Panc1 (cell line): ENCODE measurements at regions not wholly inside any gene's neighbourhood (a gene's known extent, or its start where the extent isn't known, plus 50 kb on each side); places are given as distances from the start of the nearest gene placed in this dataset.

Experiments
- ATAC-seq: fragments of 200-7000 bp; cut with Tn5 transposase; 2 replicates; pipeline ENCODE4 v1.9.1; 2020; ENCODE audit warnings: mild to moderate bottlenecking, moderate library complexity
- BruUV-seq: library from RNA; stranded (reverse); fragments of 400-500 nt; replicated peaks from 2 replicates; lab custom pipeline; 2021; lab: Mats Ljungman, UMichigan
- CTCF ChIA-PET: fragments of 300-600 bp; sonication (Branson Sonifier 250); formaldehyde crosslinking; loops from one replicate; lab custom pipeline; 2022; ENCODE audit warnings: antibody characterized with exemption; lab: Charles Lee
- POLR2A ChIA-PET: fragments of 300-600 bp; sonication (Branson Sonifier 250); formaldehyde crosslinking; loops from one replicate; lab custom pipeline; 2022; ENCODE audit warnings: antibody characterized with exemption; lab: Charles Lee
- DNase-seq: peaks from one replicate; pipeline ENCODE4 v3.0.0-alpha.2; 2010; ENCODE audit warnings: low read depth, low spot score
- H3K27ac ChIP-seq: 2 replicates; pipeline ENCODE4 v1.5.1; 2011; ENCODE audit warnings: mild to moderate bottlenecking, low read length, inconsistent platforms
- H3K27me3 ChIP-seq: fragments of 200-500 bp; sonication (Bioruptor generic); 2 replicates; pipeline ENCODE4 v1.6.0; 2014; ENCODE audit warnings: low read length, inconsistent platforms; ENCODE audit not compliant: control insufficient read depth, insufficient read depth
- H3K36me3 ChIP-seq: fragments of 200-500 bp; sonication (Bioruptor generic); 2 replicates; pipeline ENCODE4 v1.5.1; 2014; ENCODE audit warnings: inconsistent platforms, mild to moderate bottlenecking, low read length, moderate library complexity; ENCODE audit not compliant: control insufficient read depth, insufficient read depth
- H3K4me1 ChIP-seq: 2 replicates; pipeline ENCODE4 v1.5.1; 2011; ENCODE audit warnings: inconsistent platforms, mild to moderate bottlenecking, low read length, moderate library complexity; ENCODE audit not compliant: control insufficient read depth, insufficient read depth
- H3K4me3 ChIP-seq, 2 experiments: 2 replicates each; pipeline ENCODE4 v1.5.1; 2011 to 2012; ENCODE audit warnings: low read depth in 2 of 2, low read length in 2 of 2, mild to moderate bottlenecking in 2 of 2, inconsistent platforms in 1 of 2, moderate library complexity in 1 of 2
- H3K9me3 ChIP-seq: fragments of 200-500 bp; sonication (Bioruptor generic); 2 replicates; pipeline ENCODE4 v1.5.1; 2014; ENCODE audit warnings: low read depth, mild to moderate bottlenecking, inconsistent platforms, low read length, moderate library complexity; ENCODE audit not compliant: control insufficient read depth, insufficient read depth
- CTCF ChIP-seq: fragments of 450-650 bp; IDR thresholded peaks from 2 replicates; pipeline ENCODE4 v1.5.1; 2017; ENCODE audit warnings: mild to moderate bottlenecking
- POLR2AphosphoS5 ChIP-seq: IDR thresholded peaks from 2 replicates; pipeline ENCODE4 v1.6.1; 2012; ENCODE audit warnings: mild to moderate bottlenecking, low read depth, low read length, moderate library complexity
- REST ChIP-seq, 2 experiments: IDR thresholded peaks; 2 replicates each; pipeline ENCODE4 v1.6.1; 2011 to 2012; ENCODE audit warnings: low read depth in 2 of 2, control low read depth in 1 of 2, low read length in 1 of 2, mild to moderate bottlenecking in 1 of 2, moderate library complexity in 1 of 2; ENCODE audit not compliant: insufficient read depth in 1 of 2
- SIN3A ChIP-seq: IDR thresholded peaks from 2 replicates; pipeline ENCODE4 v1.6.1; 2012; ENCODE audit warnings: low read depth, mild to moderate bottlenecking, low read length, moderate library complexity, borderline replicate concordance; ENCODE audit not compliant: insufficient read depth
- TCF7L2 ChIP-seq: IDR thresholded peaks from 2 replicates; pipeline ENCODE4 v1.6.1; 2011; ENCODE audit warnings: mild to moderate bottlenecking, low read depth, low read length, inconsistent platforms
- in situ Hi-C: cut with HindIII; loops from 2 replicates; pipeline ENCODE4 v1.10.0; 2016; ENCODE audit warnings: low sequenced_read_pairs, low pct_unique_long_range_greater_than_20kb
- intact Hi-C: fragments of 100-400 bp; cut with micrococcal nuclease; formaldehyde crosslinking; loops from one replicate; pipeline ENCODE4 v1.10.0; 2022; ENCODE audit not compliant: unreplicated experiment

- Histone ChIP-seq H3K4me3 (no peak overlapping the region), H3K27me3 (no peaks in the 10 kb centered on the region), H3K4me1 (no peaks in the 10 kb centered on the region), H3K27ac (no peak overlapping the region), H3K9me3 (no peaks in the 10 kb centered on the region), H3K36me3 (no peaks in the 10 kb centered on the region)
- intact Hi-C loops (no loop called here), in situ Hi-C loops (no loop called here)
- TF ChIP-seq CTCF: no peak
- TF ChIP-seq SIN3A: no peak
- TF ChIP-seq TCF7L2: no peak
- no peak for TF ChIP-seq POLR2AphosphoS5
- BruUV-seq: no TSS peak
- DNase-seq: no peak
- ChIA-PET CTCF (no interaction called here), POLR2A (no interaction called here)
- no peak for ATAC-seq
Measured at GRCh38 chr4:148812101-148812500, 369.9 kb upstream of the NR3C2 start.

- Histone ChIP-seq H3K4me1 (no peaks in the 10 kb centered on the region), H3K4me3 (no peak overlapping the region), H3K9me3 (no peaks in the 10 kb centered on the region), H3K27me3 (no peaks in the 10 kb centered on the region), H3K36me3 (no peaks in the 10 kb centered on the region), H3K27ac (no peak overlapping the region)
- ATAC-seq: no peak
- BruUV-seq: no TSS peak
- CTCF ChIA-PET: no interaction called here
- POLR2A ChIA-PET: no interaction called here
- TF ChIP-seq CTCF (no peak), TCF7L2 (no peak), SIN3A (no peak), REST (IDR thresholded peaks at IDR 0.05; ENCODE audit: insufficient read depth in 1 of 2, low read depth in 2 of 2, low read length in 1 of 2) (no peak)
- intact Hi-C loops: no loop called here
- no peak for DNase-seq
- in situ Hi-C loops: no loop called here
Measured at GRCh38 chr4:148810461-148810860, 368.2 kb upstream of the NR3C2 start.
